ENCODE measurements at regions not wholly inside any gene's neighbourhood (a gene's known extent, or its start where the extent isn't known, plus 50 kb on each side); places are given as distances from the start of the nearest gene placed in this dataset.

- DNase-seq (ENCODE audit: low read depth): no peak
Observed at GRCh38 chr13:26837102-26837501, 76.5 kb upstream of the GPR12 start.

GRCh38 chr13:26836626-26837025, 76.0 kb upstream of the GPR12 start:
- no peak for DNase-seq (ENCODE audit: low read depth)

- DNase-seq (ENCODE audit: low read depth): no peak
Observed at GRCh38 chr13:26834646-26835045, 74.1 kb upstream of the GPR12 start.

- DNase-seq (ENCODE audit: low read depth): no peak
Observed at GRCh38 chr13:26831336-26831908, 70.8 kb upstream of the GPR12 start.

- no peak for DNase-seq (ENCODE audit: low read depth)
Observed at GRCh38 chr13:26829716-26830115, 69.1 kb upstream of the GPR12 start.

GRCh38 chr13:26824581-26824980, 64.0 kb upstream of the GPR12 start:
- no peak for DNase-seq (ENCODE audit: low read depth)

- DNase-seq (ENCODE audit: low read depth): no peak
Observed at GRCh38 chr13:26822146-26822545, 61.6 kb upstream of the GPR12 start.

GRCh38 chr13:26821672-26822071, 61.1 kb upstream of the GPR12 start:
- DNase-seq (ENCODE audit: low read depth): no peak

- no peak for DNase-seq (ENCODE audit: low read depth)
Observed at GRCh38 chr13:26820871-26821270, 60.3 kb upstream of the GPR12 start.

- DNase-seq (ENCODE audit: low read depth): no peak
Observed at GRCh38 chr13:26819046-26819445, 58.5 kb upstream of the GPR12 start.

GRCh38 chr13:26816881-26817280, 56.3 kb upstream of the GPR12 start:
- no peak for DNase-seq (ENCODE audit: low read depth)

- DNase-seq (ENCODE audit: low read depth): no peak
Observed at GRCh38 chr13:26813980-26814348, 53.4 kb upstream of the GPR12 start.

- DNase-seq (ENCODE audit: low read depth): no peak
Observed at GRCh38 chr13:26813321-26813979, 52.9 kb upstream of the GPR12 start.

- DNase-seq (ENCODE audit: low read depth): no peak
Observed at GRCh38 chr13:26811581-26811980, 51.0 kb upstream of the GPR12 start.
